ENCODE measurements at regions not wholly inside any gene's neighbourhood (a gene's known extent, or its start where the extent isn't known, plus 50 kb on each side); places are given as distances from the start of the nearest gene placed in this dataset.

DNA sequence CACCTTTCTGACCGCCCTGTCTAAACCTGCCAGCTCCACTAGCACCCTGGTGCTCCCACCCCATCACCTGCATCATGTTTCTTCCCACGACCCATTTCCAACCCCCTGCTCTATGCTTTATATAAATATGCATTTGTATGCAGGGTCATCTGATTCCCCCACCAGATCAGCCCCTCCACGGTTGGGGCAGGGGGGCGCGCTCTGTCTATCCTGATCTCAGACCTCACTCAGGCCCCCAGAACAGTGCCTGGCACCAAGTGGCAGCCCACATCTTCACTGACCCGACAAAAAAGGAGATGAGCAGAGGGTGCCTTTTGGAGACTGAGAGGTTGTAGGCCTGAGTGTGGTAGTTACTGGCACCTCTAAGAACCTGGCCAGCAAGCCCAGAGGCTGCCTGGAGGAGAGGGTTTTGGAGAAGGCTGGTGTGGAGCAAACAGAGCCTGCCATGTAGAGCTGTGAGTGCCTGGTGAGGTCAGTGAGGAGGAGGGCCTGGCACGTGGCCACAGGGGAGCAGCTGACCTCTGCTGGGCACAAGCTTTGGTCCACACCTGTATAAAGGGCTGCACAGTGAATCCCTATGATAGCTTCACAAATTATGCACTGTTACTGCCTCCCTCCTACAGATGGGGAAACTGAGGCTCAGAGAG is 86.3 kb upstream of the RTL6 start:
- no peak for ATAC-seq

DNA sequence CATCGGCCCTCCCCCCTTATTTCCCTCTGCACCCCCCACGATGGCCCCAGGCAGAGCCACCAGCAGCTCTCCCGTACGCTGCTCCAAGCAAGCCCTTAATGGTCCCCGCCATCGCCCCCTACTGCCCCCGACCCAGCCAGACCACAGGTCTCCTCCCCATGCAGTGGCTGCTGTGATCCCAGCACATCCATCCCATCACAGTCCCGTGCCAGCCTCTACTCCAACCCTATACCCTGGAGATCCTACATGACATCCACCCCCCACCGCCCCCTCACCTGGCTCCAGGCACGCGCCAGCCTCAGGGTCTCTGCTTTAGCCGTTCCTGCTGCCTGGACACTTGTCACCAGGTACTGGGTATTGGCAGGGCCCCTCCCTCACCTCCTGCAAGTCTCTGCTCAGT is 85.8 kb upstream of the RTL6 start:
- ATAC-seq: no peak
- no peak for DNase-seq
- intact Hi-C loops (cut with DNase I, micrococcal nuclease): no loop called here

More for the DNA sequence above, 86.3 kb upstream of the RTL6 start:
- intact Hi-C loops (cut with DNase I, micrococcal nuclease): no loop called here
- no peak for DNase-seq

DNA sequence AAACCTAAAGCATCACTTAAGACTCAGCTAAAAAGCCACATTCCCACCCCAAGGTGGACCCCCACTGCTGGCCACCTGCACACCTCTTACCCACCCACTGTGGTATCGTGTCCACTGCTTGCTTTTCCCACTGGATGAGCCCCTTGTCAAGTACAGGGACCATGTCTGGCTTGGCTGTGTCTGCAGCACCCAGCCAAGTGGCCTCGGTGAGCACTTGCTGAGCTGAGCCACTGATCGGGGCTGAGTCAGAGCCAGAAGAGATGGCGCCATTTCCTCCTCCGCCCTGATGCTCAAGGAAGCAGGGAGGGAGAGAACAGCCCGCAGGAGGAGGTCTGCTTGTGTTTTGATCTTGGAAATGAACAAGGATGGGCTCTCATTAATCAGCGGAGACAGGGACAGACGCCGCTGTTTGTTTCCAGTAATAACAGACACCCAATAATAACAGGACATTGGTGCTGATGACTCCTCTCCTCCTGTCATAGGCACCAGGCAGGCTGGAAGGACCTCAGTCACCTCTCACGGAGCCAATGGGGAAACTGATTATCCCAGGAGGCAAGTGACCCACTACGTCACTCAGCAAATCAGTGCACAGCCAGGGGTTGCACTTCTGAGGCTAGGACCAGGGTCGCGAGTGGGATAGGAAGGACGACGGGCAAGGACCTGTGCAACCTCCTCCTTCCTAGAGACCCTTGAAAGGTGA is 85.2 kb upstream of the RTL6 start:
- intact Hi-C loops (cut with DNase I, micrococcal nuclease): no loop called here
- no peak for ATAC-seq
- DNase-seq: no peak

DNA sequence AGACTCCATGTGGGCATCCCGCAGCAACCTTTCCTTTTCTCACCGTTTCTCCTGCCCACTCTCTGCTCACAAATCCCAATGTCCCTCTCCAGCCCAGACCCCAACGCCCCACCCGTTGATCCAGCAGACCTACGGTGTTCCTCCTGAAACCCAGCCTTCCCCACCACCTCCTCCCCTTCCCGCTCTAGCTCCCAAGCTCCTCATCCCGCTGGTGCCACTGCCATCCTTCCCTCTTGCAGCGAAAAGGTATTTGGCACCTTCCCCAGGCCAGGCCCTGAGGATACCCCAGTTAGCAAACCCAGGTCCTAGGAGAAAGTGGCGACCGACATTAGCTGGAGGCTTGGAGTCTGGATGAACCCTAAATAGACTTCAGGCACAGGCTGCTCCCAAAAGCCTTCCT is 84.0 kb upstream of the RTL6 start:
- DNase-seq: peak in 1 of 2 donors; percentile 7
- ATAC-seq: no peak
- intact Hi-C loops (cut with DNase I, micrococcal nuclease): no loop called here

DNA sequence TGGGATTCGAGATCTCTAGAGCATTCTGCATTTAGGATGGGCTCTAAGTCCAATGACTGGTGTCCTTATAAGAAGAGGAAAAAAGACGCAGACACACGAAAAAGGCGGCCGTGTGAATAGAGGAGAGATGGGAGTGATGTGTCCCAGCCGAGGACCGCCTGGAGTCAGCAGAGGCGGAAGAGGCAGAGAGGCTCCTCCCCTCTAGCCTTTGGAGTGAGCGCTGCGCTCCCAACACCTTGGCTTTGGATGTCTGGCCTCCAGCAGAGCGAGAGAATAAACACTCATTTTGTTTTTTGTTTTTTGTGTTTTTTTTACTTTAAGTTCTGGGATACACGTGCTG is 83.0 kb upstream of the RTL6 start:
- DNase-seq (peak in 1 of 2 donors; percentile 2), ATAC-seq (no peak)
- intact Hi-C loops (cut with DNase I, micrococcal nuclease): no loop called here

DNA sequence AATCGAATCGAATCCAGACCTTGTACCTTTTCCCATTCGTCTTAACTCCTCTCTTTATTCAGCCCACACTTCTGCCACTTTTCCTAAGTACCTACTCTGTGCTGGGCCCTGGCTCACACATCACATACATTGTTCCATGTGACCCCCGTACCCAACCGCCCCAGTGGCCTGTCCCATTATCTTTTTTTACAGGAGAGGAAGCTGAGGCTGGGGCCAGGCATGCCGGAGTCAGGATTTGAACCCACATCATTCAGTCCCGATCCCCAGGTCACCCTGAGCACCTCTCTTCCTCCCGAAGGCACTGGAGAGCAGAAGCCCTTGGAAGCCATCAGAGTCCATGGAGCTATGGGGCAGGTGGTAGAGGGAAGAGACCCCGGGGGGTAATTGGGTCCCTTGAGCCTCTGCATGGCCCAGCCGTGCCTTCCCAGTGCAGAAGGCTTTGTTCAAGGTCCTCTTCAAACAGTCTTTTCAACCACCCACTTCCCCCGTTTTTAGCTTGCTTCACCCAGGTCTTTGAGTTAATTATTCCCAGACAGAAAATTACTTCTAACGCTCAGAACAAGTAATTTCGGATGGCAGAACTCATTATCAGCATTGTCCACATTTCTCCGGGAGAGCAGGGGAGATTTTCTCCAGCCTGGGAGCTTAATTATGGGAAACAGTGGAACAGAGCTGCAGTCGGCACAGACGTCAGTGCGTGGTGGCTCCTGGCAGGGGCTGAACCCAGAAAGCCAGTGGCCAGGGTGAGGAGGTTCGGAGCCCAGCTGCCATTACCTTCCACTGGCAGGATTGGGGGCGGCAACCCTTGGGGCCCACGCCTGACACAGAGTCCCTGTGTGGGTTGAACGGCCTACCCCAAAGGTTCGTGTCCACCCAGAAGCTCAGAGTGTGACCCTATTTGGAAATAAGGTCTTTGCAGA is 82.4 kb upstream of the RTL6 start:
- peak in 1 of 2 donors; percentile 7 for DNase-seq

DNA sequence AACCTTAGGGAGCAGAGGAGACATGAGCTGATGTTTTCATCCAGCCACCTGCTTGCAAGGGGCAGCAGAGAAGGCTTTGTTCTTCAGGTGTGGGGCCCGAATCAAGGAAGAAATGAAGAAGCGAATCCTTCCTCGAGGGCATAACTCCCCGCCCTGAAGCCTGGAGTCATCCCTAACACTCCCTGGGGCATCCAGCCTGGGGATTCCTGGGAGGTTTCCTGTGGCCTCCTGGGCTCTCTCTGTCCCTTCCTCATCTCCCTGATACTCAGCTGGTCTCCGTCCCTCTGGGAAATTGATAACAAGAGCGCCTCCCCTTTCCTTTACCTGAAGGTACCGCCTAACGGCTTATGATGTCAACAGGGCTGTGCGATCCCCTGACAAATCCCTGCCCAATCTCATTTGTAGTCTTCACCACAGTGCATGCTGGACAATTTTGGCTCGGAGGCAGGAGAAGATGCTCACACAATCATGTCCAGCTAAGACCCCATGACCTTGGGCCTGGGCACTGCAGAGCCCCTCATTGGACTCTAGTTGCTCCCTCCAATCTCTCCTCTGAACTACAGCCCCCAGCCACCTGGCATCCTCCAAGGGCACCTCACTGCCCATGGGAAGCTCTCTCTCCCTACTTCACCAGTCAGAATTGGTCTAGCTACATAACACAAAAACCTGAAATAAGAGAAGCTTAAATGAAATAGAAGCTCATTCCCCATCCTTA is 80.6 kb upstream of the RTL6 start:
- DNase-seq (peak in 1 of 2 donors; percentile 8), ATAC-seq (no peak)
- intact Hi-C loops (cut with DNase I, micrococcal nuclease): no loop called here

More for the DNA sequence above, 82.4 kb upstream of the RTL6 start:
- intact Hi-C loops (cut with DNase I, micrococcal nuclease): no loop called here
- no peak for ATAC-seq

DNA sequence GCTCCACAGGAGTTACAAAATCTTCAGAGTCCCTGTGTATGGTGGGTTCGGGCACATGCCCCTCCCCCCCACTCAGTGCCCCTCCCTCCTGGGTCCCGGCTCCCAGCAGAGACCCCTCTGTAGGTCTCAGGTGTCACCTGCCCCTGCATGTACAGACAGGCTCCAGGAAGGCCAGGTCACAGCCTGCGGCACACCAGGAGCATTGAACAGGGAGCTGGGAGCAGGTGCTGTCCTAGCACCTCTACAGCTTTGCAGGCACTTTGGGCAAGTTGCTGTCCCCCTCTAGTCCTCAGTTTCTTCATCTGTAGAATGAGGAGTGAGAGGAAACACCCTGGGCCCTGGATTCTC is 80.1 kb upstream of the RTL6 start:
- DNase-seq (no peak), ATAC-seq (no peak)
- intact Hi-C loops (cut with DNase I, micrococcal nuclease): no loop called here

DNA sequence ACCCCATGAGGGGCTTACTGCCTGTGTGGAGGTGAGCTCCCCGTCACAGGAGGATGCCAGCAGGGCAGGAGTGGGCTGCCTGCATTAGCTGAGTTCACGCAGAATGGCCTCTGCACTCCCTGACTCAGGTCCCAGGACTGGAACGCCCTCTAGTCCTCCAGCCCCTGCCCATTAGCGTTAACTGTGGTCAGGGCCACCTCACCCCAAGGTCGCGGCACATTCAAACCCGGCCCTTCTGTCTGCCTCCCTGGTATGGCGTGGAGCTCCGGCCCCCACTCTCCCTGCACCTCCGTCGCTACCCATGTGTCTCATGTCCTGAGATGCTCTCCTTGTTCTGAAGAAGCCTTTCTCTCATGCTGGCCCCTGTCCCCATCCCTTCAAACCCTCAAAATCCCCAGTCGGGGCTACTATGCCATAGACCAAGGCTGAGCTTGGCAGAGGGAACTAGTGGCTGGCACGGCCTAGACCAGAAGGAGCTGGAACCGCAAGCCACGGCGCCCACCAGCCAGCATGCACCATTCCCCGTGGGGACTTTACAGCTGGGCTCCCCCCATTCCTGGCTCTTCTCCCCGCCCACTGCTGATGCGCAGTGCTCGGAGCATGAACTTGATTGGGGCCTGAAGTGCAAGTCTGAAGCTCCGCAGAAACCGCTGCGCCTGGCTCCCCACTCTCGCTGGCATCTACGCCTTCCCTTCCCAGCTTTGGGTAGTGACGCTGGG is 79.5 kb upstream of the RTL6 start:
- ATAC-seq: no peak
- DNase-seq: peak in 1 of 2 donors; percentile 22
- intact Hi-C loops (cut with DNase I, micrococcal nuclease): no loop called here

DNA sequence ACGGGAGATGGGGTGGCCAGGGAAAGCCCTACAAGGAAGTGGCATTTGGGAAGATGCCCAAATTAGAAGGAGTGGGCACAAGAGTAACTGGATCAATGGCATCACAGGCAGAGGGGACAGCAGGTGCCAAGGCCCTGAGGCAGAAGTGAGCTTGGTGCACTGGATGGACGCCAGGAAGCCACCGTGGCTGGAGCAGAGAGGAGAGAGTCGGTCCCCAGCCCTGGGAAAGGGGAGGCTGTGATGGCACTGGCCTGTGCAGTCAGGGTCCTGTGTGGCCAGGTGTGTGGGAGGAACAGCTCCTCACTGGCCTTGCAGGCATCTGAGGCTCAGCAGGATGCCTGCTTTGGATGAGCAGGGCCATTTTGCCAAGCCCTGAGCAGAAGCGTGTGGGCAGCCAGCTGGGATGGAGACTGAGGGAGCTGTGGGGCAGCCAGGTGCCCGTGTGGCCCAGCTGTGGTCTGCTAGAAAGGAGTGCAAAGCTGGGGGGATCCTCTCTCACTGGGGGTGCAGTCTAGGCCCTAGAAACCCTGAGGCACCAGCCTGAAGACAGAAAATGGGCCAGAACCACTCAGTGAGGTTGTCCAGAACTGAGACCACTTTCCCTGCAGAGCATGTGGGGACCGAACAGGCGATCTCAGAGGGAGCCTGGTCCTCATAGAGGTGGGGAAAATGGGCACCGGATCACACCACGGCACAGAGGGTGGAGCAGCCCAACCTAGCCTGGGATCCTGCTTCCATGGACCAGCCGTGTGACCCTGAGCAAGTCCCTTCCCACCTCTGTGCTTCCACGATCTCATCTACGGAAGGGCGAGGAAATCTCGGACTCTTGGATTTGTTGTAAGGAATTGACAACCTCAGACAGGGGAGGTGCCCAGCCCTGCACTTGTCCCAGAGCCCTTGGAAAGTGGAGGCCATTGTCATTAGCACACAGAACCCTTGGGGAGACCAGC is 78.6 kb upstream of the RTL6 start:
- ATAC-seq (no peak), DNase-seq (peak in 1 of 2 donors; percentile 15)
- intact Hi-C loops (cut with DNase I, micrococcal nuclease): no loop called here

DNA sequence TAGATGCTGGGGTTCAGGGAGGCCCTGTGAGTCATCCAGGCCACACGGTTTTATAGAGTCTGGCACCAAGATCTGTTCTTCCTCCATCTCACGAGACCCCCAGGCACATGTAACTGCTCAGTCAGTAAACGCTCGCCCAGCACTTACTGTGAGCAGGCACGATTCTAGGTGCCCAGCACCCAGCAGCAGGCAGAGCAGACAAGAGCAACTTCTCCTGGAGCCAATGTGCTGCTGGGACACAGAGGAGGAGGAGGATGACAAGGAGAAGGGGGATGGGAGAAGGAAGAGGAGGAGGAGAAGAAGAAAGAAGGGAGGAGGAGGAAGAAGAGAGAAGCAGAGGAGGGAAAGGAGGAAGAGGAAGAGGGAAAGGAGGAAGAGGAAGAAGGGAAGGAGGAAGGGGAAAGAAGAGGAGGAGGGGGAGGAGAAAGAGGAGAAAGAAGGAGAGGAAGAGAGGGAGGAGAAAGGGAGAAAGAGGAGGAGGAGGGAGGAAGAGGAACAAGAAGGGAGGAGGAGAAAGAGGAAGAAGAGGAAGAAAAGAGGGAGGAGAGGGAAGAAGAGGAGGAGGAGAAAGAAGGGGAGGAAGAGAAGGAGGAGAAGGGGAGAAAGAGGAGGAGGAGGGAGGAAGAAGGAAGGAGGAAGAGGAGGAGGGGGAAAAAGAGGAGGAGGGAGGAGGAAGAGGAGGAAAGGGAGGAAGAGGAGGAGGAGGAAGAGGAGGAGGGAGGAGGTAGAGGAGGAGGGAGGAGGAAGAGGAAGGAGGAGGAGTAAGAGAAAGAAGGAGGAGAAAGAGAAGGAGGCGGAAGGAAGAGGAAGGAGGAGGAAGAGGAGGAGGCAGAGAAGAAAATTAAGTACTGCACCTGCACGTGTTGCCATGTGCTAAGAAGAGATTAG is 77.6 kb upstream of the RTL6 start:
- no peak for DNase-seq
- intact Hi-C loops (cut with DNase I, micrococcal nuclease): no loop called here
- ATAC-seq: no peak

DNA sequence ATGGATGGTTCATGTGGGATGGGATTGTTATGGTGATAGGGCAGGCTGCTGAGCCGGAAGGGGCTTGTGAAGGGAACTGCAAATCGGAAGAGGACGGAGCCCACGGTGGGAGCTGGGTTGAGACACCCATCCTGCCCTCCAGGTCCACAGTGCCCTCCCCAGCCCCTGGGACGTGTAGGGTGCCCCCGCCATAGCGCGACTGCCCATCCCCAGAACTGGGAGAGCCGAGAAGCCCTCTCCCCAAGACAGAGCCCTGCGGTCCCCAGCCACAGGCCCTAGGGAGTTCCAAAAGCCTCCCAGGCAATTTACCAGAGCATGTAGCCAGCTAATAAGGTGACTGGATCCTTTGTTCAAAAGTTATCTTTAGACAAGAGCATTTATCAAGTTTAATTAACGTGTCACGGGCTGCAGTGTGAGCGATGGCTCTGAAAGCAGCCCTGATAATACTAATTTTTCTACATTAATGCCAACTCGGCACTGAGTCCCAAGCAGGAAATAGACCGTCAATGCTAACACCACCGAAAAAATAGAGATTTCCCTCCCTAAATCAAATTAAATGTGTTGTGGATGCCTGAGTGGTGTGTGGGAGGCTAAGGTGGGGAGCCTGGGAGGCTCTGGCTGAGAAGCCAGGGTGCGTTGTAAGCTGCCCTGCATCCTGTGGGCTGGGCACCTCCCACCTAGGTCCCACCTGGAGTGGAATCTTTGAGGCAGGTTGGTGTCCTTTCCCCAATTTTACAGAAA is 76.8 kb upstream of the RTL6 start:
- no peak for ATAC-seq
- intact Hi-C loops (cut with DNase I, micrococcal nuclease): no loop called here
- DNase-seq: peak in 1 of 2 donors; percentile 14

DNA sequence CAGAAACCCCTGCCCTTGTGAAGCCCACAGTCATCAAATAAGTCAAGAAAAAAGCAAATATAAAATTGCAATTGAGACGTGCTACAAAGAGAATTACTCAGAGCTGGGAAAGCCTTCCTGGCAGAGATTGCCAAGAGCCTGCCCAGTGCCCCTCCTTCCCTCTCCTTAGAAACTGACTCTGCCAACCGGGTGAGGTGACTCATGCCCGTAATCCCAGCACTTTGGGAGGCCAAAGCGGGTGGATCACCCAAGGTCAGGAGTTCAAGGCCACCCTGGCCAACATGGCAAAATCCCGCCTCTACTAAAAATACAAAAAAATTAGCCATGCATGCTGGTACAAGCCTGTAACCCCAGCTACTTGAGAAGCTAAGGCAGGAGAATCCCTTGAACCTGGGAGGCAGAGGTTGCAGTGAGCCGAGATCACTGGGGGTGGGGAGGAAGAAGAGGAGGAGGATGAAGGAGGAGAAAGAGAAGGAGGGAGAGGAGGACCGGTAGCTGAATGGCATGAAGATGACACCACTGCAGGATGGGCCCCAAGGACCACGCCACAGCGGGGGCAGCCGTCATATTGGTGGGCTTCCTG is 76.1 kb upstream of the RTL6 start:
- intact Hi-C loops (cut with DNase I, micrococcal nuclease): no loop called here
- DNase-seq: peak in 1 of 2 donors; percentile 23
- ATAC-seq: peak; percentile 45

DNA sequence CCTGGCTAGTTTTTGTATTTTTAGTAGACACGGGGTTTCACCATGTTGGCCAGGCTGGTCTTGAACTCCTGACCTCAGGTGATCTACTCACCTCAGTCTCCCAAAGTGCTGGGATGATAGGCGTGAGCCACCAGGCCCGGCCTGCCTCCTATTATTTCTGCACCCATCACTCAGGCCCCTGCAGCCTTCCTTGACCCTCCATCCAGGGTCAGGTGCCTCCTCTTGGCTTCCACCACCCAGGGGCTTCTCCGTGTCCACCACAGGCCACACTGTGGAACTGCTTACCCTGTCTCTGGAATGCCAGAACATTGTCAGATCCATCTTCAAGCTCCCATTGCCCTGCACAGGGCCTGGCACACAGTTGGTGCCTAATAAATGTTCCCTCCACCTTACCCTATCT is 75.4 kb upstream of the RTL6 start:
- DNase-seq (peak in 1 of 2 donors; percentile 4), ATAC-seq (no peak)
- intact Hi-C loops (cut with DNase I, micrococcal nuclease): no loop called here

DNA sequence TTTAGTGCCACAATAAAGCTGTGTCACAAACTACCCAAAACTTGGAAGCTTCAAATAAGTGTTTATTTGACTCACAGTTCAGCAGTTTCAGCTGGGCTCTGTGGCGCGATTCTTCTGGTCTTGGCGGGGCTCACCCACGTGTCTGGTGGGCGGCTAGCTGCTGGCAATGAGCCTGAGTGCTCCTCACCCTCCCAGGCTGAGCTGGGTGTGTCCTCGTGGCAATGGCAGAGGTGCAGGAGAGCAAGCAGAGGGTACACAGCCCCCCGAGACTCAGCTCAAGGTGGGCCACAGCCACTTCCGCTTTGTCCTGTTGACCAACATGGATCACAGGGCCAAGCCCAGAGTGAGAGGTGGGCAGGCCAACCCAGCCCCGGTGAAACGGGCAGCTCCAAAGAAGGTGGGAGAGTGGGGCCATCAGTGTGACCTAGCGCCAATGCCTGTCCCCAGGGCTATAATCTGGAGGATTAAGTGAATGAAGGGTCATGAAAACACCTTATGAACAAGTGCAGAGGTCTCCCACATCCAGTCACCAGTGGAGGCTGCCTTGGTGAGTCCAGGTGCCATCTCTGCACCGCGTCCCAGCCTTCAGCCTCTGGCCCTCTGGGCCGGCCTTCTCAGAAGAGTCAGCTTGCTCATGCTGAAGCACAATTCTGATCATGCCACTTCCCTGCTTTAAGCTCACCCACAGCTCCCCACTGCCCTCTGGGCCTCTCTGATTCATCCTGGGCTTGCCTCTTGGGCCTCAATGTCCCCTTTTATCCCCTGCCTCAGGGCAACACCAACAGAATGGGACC is 74.6 kb upstream of the RTL6 start:
- no peak for ATAC-seq
- intact Hi-C loops (cut with DNase I, micrococcal nuclease): no loop called here
- DNase-seq: peak in 1 of 2 donors; percentile 6
